ENCODE measurements at regions not wholly inside any gene's neighbourhood (a gene's known extent, or its start where the extent isn't known, plus 50 kb on each side); places are given as distances from the start of the nearest gene placed in this dataset.

DNA sequence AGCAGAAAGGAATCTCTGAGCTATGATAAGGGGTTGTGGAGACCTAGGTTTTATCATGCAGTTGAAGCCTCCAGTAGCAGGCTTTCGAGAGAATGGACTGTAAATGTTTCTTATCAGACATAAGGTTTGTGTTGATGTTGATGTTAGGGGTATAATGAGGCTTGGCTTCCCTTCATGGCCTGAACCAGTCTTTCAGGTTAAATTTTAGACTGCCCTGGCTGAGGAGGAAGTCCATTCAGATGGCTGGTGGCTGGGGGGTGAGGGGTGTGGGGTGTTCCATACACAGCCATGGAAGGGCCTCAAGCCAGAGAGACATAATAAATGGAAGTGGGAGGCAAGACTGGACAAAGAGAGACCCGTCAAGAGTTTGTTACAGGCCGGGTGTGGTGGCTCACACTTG is 65.1 kb downstream of the IRF2BPL start:
- TF ChIP-seq, protein P1, sequence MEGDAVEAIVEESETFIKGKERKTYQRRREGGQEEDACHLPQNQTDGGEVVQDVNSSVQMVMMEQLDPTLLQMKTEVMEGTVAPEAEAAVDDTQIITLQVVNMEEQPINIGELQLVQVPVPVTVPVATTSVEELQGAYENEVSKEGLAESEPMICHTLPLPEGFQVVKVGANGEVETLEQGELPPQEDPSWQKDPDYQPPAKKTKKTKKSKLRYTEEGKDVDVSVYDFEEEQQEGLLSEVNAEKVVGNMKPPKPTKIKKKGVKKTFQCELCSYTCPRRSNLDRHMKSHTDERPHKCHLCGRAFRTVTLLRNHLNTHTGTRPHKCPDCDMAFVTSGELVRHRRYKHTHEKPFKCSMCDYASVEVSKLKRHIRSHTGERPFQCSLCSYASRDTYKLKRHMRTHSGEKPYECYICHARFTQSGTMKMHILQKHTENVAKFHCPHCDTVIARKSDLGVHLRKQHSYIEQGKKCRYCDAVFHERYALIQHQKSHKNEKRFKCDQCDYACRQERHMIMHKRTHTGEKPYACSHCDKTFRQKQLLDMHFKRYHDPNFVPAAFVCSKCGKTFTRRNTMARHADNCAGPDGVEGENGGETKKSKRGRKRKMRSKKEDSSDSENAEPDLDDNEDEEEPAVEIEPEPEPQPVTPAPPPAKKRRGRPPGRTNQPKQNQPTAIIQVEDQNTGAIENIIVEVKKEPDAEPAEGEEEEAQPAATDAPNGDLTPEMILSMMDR (IDR thresholded peaks at IDR 0.05), result no peak
- no peak for TF ChIP-seq POLR2A (IDR thresholded peaks at IDR 0.05)

Measured in adrenal gland (tissue), 5 donors.